CD4-positive, alpha-beta T cell (primary cell): ENCODE measurements at regions not wholly inside any gene's neighbourhood (a gene's known extent, or its start where the extent isn't known, plus 50 kb on each side); places are given as distances from the start of the nearest gene placed in this dataset.

Experiments
- ATAC-seq: fragments of 200-7000 bp; cut with Tn5 transposase; one replicate; pipeline ENCODE4 v1.10.0; 2022; ENCODE audit warnings: mild to moderate bottlenecking; ENCODE audit not compliant: poor library complexity
- CTCF ChIA-PET: fragments of 350-600 bp; sonication (Branson Sonifier 250); formaldehyde crosslinking; loops from one replicate; lab custom pipeline; 2021; ENCODE audit warnings: antibody characterized with exemption, inconsistent platforms; lab: Charles Lee
- POLR2A ChIA-PET: fragments of 350-600 bp; sonication (Branson Sonifier 250); formaldehyde crosslinking; loops from one replicate; lab custom pipeline; 2021; ENCODE audit warnings: antibody characterized with exemption, inconsistent platforms; lab: Charles Lee
- DNase-seq, 14 experiments: peaks; one replicate each; pipeline ENCODE4 v3.0.0-alpha.2; 2013 to 2020; ENCODE audit warnings: mixed read lengths in 2 of 14
- H3K27ac ChIP-seq, 2 donors: one replicate each; pipeline versions ENCODE4 v1.5.1 to v1.7.0; 2013; ENCODE audit warnings: low read length in 2 of 2, low read depth in 1 of 2, mild to moderate bottlenecking in 1 of 2
- H3K27me3 ChIP-seq, 2 experiments: 1 replicate in 1 of 2; 2 replicates in 1 of 2; pipeline versions ENCODE4 v1.6.1 to v1.7.0; 2013; ENCODE audit warnings: low read length in 2 of 2, control low read depth in 1 of 2, mild to moderate bottlenecking in 1 of 2, moderate library complexity in 1 of 2; ENCODE audit not compliant: insufficient read depth in 2 of 2, control insufficient read depth in 1 of 2
- H3K36me3 ChIP-seq: one replicate; pipeline ENCODE4 v1.6.1; 2013; ENCODE audit warnings: low read length, control low read depth; ENCODE audit not compliant: insufficient read depth
- H3K4me1 ChIP-seq: one replicate; pipeline ENCODE4 v1.6.1; 2013; ENCODE audit warnings: low read length, control low read depth; ENCODE audit not compliant: insufficient read depth
- H3K4me3 ChIP-seq: one replicate; pipeline ENCODE4 v1.5.1; 2013; ENCODE audit warnings: mild to moderate bottlenecking, low read length, moderate library complexity
- H3K9me3 ChIP-seq, 2 experiments: 1 replicate in 1 of 2; 2 replicates in 1 of 2; pipeline versions ENCODE4 v1.6.1 to v1.7.0; 2013; ENCODE audit warnings: low read length in 2 of 2, mild to moderate bottlenecking in 2 of 2, control low read depth in 1 of 2, moderate library complexity in 1 of 2; ENCODE audit not compliant: control insufficient read depth in 1 of 2, insufficient read depth in 1 of 2
- H3K27ac Mint-ChIP-seq: one replicate; pipeline ENCODE4 v1.8.0; 2020; ENCODE audit warnings: mixed read lengths
- H3K27me3 Mint-ChIP-seq: one replicate; pipeline ENCODE4 v1.8.0; 2021; ENCODE audit warnings: mixed read lengths
- H3K36me3 Mint-ChIP-seq: one replicate; pipeline ENCODE4 v1.8.0; 2021; ENCODE audit warnings: low read depth, mixed read lengths
- H3K4me1 Mint-ChIP-seq: one replicate; pipeline ENCODE4 v1.8.0; 2021; ENCODE audit warnings: low read depth, mixed read lengths
- H3K4me3 Mint-ChIP-seq: one replicate; pipeline ENCODE4 v1.8.0; 2020; ENCODE audit warnings: mild to moderate bottlenecking, mixed read lengths
- H3K9me3 Mint-ChIP-seq: one replicate; pipeline ENCODE4 v1.8.0; 2020; ENCODE audit warnings: mixed read lengths
- CTCF ChIP-seq: fragments of 200-600 bp; IDR thresholded peaks from one replicate; pipeline ENCODE4 v1.8.0; 2022; ENCODE audit warnings: antibody characterized with exemption, mild to moderate bottlenecking
- intact Hi-C, 2 experiments: fragments of 100-400 bp; cut with DNase I in 1 of 2; cut with micrococcal nuclease in 1 of 2; formaldehyde crosslinking; loops; one replicate each; pipeline versions ENCODE4 v1.15.1 to v1.9.0; 2023 to 2025; cut with DNase I, micrococcal nuclease

GRCh38 chr5:85813146-85813545, 804.6 kb upstream of the COX7C start:
- Histone ChIP-seq H3K27me3 (no peaks in the 10 kb centered on the region), H3K27ac (no peak overlapping the region), H3K36me3 (no peaks in the 10 kb centered on the region), H3K4me1 (no peaks in the 10 kb centered on the region), H3K9me3 (peaks cover 0 to 4% of the 10 kb centered on the region in 2 experiments), H3K4me3 (no peak overlapping the region)
- Mint-ChIP-seq H3K4me3 (no peak overlapping the region), H3K27ac (no peak overlapping the region), H3K4me1 (no peaks in the 10 kb centered on the region), H3K36me3 (no peaks in the 10 kb centered on the region), H3K9me3 (no peaks in the 10 kb centered on the region), H3K27me3 (no peaks in the 10 kb centered on the region)
- intact Hi-C loops, result no loop called here
- CTCF ChIA-PET, result no interaction called here
- TF ChIP-seq CTCF, result no peak
- ATAC-seq, result no peak
- POLR2A ChIA-PET, result no interaction called here
- no peak for DNase-seq

DNA sequence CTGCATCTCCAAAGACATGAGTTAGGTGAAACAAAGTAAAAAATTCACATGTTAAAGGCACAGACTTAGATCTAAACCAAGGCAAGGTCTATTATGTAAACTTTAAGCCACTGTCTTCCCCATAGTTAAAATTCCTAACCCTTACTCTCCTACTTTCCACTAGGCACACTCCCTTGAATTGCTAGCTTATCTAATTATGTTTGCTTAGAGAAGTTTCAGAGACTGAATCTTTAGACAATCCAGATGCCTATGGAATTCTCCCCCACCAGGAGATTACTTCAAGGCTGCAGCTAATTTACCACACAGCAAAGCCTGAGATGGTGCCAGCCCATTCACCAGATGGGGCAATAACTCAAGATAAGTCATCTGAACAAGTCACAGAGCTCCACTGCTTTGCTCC, 803.1 kb upstream of the COX7C start:
- TF ChIP-seq CTCF, result no peak
- H3K9me3 ChIP-seq, result peaks cover 0 to 4% of the 10 kb centered on the region in 2 experiments
- no peak overlapping the region for H3K27ac Mint-ChIP-seq
- intact Hi-C loops, result no loop called here
- H3K4me1 Mint-ChIP-seq, result no peaks in the 10 kb centered on the region
- H3K36me3 Mint-ChIP-seq, result no peaks in the 10 kb centered on the region
- no peaks in the 10 kb centered on the region for H3K4me1 ChIP-seq
- no peaks in the 10 kb centered on the region for H3K9me3 Mint-ChIP-seq
- no peak overlapping the region for H3K27ac ChIP-seq
- no peak overlapping the region for H3K4me3 Mint-ChIP-seq
- ATAC-seq (no peak), DNase-seq (no peak)
- no peaks in the 10 kb centered on the region for H3K36me3 ChIP-seq
- H3K27me3 ChIP-seq, result no peaks in the 10 kb centered on the region
- no peak overlapping the region for H3K4me3 ChIP-seq
- ChIA-PET CTCF (no interaction called here), POLR2A (no interaction called here)
- H3K27me3 Mint-ChIP-seq, result no peaks in the 10 kb centered on the region

DNA sequence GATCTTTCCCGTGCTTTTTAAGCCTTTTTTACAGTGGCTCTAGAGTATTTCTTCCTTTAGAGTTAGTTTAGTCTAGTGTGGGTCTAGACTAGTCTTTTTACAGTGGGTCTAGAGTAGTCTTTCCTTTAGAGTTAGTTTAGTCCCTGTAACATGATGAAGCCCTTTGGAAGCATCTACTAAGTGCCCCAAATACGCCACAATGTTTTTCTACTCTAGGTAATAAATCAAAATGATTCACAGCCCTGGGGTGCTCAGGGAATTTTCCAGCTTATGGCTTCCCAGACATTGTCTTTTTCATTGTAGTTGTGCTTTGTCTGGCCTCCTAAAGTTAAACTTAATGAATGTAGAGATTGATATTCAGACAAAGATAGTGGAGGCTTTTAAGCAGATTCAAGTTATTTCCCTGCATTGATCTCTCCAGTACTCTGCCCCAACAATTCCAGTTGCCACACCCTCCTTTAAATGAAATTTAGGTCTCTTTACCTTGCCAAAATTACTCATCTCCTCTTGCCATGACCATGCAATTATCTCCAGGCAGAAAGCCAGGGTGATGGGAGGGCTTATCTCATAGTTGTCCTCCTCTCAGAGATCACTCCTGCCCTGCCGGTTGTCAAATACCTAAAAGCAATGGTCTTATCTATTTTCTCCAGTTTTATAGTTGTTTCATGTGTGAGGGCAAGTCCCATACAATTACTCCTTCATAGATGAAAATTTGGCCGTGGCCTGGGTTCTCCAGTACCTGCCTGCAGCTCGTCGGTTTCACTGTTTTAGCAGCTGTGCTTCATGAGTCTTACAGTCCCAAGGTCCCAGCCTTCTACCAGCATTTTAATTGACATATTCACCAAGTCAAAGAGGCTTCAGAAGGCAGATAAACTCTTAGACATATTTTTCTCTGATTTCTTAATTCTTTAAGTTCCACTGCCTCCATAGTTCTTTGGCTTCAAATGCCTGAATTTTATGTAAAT, 794.0 kb upstream of the COX7C start:
- no peak overlapping the region for H3K4me3 ChIP-seq
- Mint-ChIP-seq H3K4me3 (no peak overlapping the region), H3K27me3 (no peaks in the 10 kb centered on the region), H3K9me3 (no peaks in the 10 kb centered on the region), H3K27ac (no peak overlapping the region), H3K36me3 (no peaks in the 10 kb centered on the region), H3K4me1 (no peaks in the 10 kb centered on the region)
- H3K27ac ChIP-seq, result no peak overlapping the region
- no peaks in the 10 kb centered on the region for H3K9me3 ChIP-seq
- ChIA-PET POLR2A (no interaction called here), CTCF (no interaction called here)
- intact Hi-C loops, result no loop called here
- TF ChIP-seq CTCF, result no peak
- H3K27me3 ChIP-seq, result no peaks in the 10 kb centered on the region
- no peak for DNase-seq
- no peaks in the 10 kb centered on the region for H3K4me1 ChIP-seq
- ATAC-seq, result no peak
- no peaks in the 10 kb centered on the region for H3K36me3 ChIP-seq
